ENCODE measurements at regions not wholly inside any gene's neighbourhood (a gene's known extent, or its start where the extent isn't known, plus 50 kb on each side); places are given as distances from the start of the nearest gene placed in this dataset.

- TF ChIP-seq NFE2L1 (tag; IDR thresholded peaks at IDR 0.05; ENCODE audit: borderline replicate concordance, low read depth), result no peak
- 0 out of 4 replicates have a peak, but pooled peaks of 1 of the 2 experiments have one; percentile 33 for TF ChIP-seq ZNF318 (IDR thresholded peaks at IDR 0.05; ENCODE audit: borderline replicate concordance in 1 of 2, low read depth in 1 of 2)
- no peak for TF ChIP-seq ZBED1 (IDR thresholded peaks at IDR 0.05)
- no peak for TF ChIP-seq BRD4 (IDR thresholded peaks at IDR 0.05)
- no peak for TF ChIP-seq ZNF277 (CRISPR knock-in tag; IDR thresholded peaks at IDR 0.05; ENCODE audit: borderline replicate concordance)
- no peak for TF ChIP-seq PCBP2 (IDR thresholded peaks at IDR 0.05; ENCODE audit: low read depth, low read length, poor library complexity, severe bottlenecking)
- no peak for TF ChIP-seq ZFX (CRISPR knock-in tag; IDR thresholded peaks at IDR 0.05)
- TF ChIP-seq KLF16 (IDR thresholded peaks at IDR 0.05), result peak; percentile 84
- TF ChIP-seq MYBL2 (IDR thresholded peaks at IDR 0.05; ENCODE audit: low read depth), result no peak
- no peak for TF ChIP-seq MYBL2 (CRISPR knock-in tag; IDR thresholded peaks at IDR 0.05; ENCODE audit: borderline replicate concordance)
- TF ChIP-seq SMARCA4 (IDR thresholded peaks at IDR 0.05), result peak; percentile 97
- TF ChIP-seq ZNF512 (tag; IDR thresholded peaks at IDR 0.05), result no peak
- TF ChIP-seq ZNF197 (CRISPR knock-in tag; IDR thresholded peaks at IDR 0.05; ENCODE audit: low read depth), result peak; percentile 31; the same call in 1 of the 2 replicates
- peak; percentile 54 to 88; a peak in 3 of 4 replicates for TF ChIP-seq TRIM24 (IDR thresholded peaks at IDR 0.05)
- no peak for TF ChIP-seq STAT5B (CRISPR knock-in tag; IDR thresholded peaks at IDR 0.05)
Measured at GRCh38 chr3:170778240-170779217, 91.5 kb downstream of the RPL22L1 start (continued).

All from K562 (cell line).